Central memory CD8-positive, alpha-beta T cell (primary cell): ENCODE measurements at regions not wholly inside any gene's neighbourhood (a gene's known extent, or its start where the extent isn't known, plus 50 kb on each side); places are given as distances from the start of the nearest gene placed in this dataset.

Experiments
- ATAC-seq: fragments of 150-1000 bp; cut with Tn5 transposase; replicated peaks from 2 replicates; pipeline ENCODE4 v1.10.0; 2022; ENCODE audit warnings: mild to moderate bottlenecking, moderate FRiP score, moderate number of reproducible peaks; ENCODE audit not compliant: poor library complexity, severe bottlenecking; ENCODE audit errors: extremely low read depth
- DNase-seq, 2 donors: peaks; one replicate each; pipeline ENCODE4 v3.0.0; 2021; ENCODE audit warnings: low spot score in 2 of 2
- H3K27ac Mint-ChIP-seq: one replicate; pipeline ENCODE4 v1.8.0; 2022; ENCODE audit warnings: low read depth, mild to moderate bottlenecking, moderate library complexity, mixed read lengths
- H3K27me3 Mint-ChIP-seq: one replicate; pipeline ENCODE4 v1.8.0; 2022; ENCODE audit warnings: mixed read lengths
- H3K36me3 Mint-ChIP-seq: one replicate; pipeline ENCODE4 v1.8.0; 2022; ENCODE audit warnings: mild to moderate bottlenecking, moderate library complexity, mixed read lengths; ENCODE audit not compliant: insufficient read depth
- H3K4me1 Mint-ChIP-seq: one replicate; pipeline ENCODE4 v1.8.0; 2022; ENCODE audit warnings: mixed read lengths
- H3K4me3 Mint-ChIP-seq: one replicate; pipeline ENCODE4 v1.8.0; 2022; ENCODE audit warnings: mild to moderate bottlenecking, moderate library complexity, mixed read lengths
- H3K9me3 Mint-ChIP-seq: one replicate; pipeline ENCODE4 v1.8.0; 2022; ENCODE audit warnings: mixed read lengths

DNA sequence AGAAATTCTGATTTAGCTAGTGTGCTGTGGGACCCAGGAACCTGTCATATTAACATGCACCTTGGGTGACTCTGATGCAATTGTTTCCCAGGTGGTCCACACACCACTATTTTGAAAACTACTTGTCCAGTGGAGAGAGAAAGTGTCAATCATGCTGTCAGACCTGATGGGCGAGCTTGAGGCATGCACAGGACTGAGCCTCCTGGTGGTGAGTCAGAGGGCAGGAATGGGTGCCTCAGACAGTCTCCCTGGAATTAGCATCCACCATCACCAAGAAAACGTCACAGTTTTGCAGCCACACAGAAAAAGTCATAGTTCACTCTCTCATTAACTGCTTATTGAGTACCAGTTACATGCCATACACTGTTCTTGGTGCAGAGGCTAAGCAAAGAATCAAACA is 181.8 kb upstream of the MAOA start:
- Mint-ChIP-seq H3K27me3 (no peaks in the 10 kb centered on the region), H3K9me3 (no peaks in the 10 kb centered on the region), H3K4me3 (no peak overlapping the region), H3K36me3 (no peaks in the 10 kb centered on the region), H3K27ac (no peak overlapping the region), H3K4me1 (no peaks in the 10 kb centered on the region)
- ATAC-seq (no peak), DNase-seq (no peak)

DNA sequence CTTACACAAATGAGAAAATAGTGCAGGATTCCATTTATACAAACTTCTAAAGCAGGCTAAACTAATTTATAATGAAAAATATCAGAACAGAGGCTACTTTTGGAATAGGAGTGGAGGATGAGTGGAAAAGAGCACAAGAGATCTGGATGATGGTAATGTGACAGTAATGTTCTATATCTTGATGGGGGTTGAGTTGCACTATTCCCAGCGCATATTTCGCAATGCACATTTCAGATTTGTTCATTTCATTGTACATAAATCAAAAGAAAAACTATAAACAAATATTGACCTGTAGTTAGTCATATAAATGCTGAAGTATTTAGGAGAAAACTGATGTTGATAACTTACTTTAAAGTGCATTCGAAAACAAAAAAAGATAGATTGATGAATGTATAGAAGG is 177.0 kb upstream of the MAOA start:
- H3K4me3 Mint-ChIP-seq = no peak overlapping the region
- peaks cover 5% of the 10 kb centered on the region for H3K4me1 Mint-ChIP-seq

DNA sequence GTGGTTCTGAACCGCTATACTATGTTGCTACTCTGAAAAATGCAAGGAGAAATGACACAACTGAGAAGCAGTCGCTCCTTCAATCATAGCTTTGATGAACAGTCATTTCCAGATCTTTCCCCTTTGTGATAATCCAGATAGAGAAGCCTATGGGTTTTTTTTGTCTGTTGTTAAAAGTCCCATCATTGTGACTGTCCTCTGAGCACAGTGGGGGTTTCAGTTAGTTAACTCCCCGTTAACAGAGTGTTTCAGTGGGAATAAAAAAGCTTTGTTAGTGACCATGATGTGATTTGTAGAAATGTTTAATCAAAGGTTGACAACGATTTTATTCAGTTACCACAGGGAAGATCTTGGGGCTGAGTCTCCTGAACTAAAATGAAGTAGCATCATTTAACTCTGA is 176.2 kb upstream of the MAOA start:
- DNase-seq (no peak), ATAC-seq (no peak)
- no peak overlapping the region for H3K4me3 Mint-ChIP-seq
- peak overlapping the region; percentile 58 for H3K27ac Mint-ChIP-seq
- H3K9me3 Mint-ChIP-seq = no peaks in the 10 kb centered on the region
- peaks cover 5% of the 10 kb centered on the region for H3K4me1 Mint-ChIP-seq
- H3K27me3 Mint-ChIP-seq = no peaks in the 10 kb centered on the region
- no peaks in the 10 kb centered on the region for H3K36me3 Mint-ChIP-seq

More for the DNA sequence above, 177.0 kb upstream of the MAOA start:
- H3K9me3 Mint-ChIP-seq = no peaks in the 10 kb centered on the region
- DNase-seq (no peak), ATAC-seq (no peak)
- no peak overlapping the region for H3K27ac Mint-ChIP-seq
- H3K27me3 Mint-ChIP-seq = no peaks in the 10 kb centered on the region
- no peaks in the 10 kb centered on the region for H3K36me3 Mint-ChIP-seq

DNA sequence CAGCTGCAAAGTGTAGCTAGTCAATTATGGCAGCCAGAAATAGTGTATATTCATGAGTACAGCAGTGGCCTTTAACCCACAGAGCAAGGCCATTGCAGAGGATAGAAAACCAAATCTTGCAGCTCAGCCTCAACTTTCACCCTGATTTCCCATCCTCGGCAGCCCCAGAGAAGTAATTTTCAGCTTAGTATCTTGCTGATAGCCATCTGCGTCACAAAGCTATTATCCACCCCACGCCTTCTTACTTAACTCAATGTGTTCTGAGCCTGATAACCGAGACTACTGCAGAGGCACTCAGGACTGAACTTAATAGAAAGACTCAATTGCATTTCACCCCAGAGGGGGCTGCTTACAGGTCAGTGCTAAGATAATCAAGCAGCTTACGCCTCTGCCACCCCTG is 174.5 kb upstream of the MAOA start:
- Mint-ChIP-seq H3K27ac (no peak overlapping the region), H3K9me3 (no peaks in the 10 kb centered on the region), H3K4me1 (peaks cover 5% of the 10 kb centered on the region), H3K4me3 (no peak overlapping the region), H3K36me3 (no peaks in the 10 kb centered on the region), H3K27me3 (no peaks in the 10 kb centered on the region)
- DNase-seq (no peak), ATAC-seq (no peak)

DNA sequence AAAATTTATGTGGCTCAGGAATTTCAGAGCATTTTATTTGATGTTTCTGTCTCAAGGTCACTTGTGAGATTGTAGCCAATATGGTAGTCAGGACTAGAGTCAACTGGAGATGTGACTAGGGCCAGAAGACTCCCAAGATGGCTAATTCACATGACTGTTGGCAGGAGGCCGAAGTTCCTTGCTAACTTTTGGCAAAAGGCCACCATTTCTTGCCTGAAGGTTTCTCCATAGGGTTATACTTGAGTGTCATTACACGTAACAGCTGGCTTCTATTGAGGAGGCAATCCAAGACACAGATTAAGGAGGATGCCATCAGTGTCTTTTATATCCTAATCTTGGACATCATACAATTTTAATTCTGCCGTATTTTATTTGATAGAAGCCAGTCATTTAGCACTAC is 162.3 kb upstream of the MAOA start:
- no peak for DNase-seq
- Mint-ChIP-seq H3K27ac (no peak overlapping the region), H3K36me3 (no peaks in the 10 kb centered on the region), H3K27me3 (no peaks in the 10 kb centered on the region), H3K4me3 (no peak overlapping the region), H3K9me3 (no peaks in the 10 kb centered on the region), H3K4me1 (no peaks in the 10 kb centered on the region)
- ATAC-seq = no peak

DNA sequence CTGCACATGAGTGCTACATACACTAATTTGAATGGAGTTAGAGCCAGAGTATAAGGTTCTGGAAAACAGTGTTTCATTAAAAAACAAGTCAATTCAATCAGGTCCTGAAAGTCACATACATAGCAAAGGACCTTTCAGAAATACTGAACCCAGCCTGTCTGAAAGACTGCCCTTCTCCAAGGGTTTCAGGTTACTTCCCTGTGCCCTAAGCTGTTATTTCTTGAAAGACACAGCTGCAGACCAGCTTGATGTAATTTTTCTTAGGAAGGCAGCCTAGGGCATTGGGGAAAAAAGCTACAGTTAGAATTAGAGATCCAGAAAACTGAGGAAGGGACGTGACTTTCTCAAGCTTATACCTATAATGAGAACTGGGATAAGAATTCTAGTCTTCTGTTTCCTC is 155.9 kb upstream of the MAOA start:
- no peak overlapping the region for H3K4me3 Mint-ChIP-seq
- no peak for ATAC-seq
- no peak for DNase-seq

DNA sequence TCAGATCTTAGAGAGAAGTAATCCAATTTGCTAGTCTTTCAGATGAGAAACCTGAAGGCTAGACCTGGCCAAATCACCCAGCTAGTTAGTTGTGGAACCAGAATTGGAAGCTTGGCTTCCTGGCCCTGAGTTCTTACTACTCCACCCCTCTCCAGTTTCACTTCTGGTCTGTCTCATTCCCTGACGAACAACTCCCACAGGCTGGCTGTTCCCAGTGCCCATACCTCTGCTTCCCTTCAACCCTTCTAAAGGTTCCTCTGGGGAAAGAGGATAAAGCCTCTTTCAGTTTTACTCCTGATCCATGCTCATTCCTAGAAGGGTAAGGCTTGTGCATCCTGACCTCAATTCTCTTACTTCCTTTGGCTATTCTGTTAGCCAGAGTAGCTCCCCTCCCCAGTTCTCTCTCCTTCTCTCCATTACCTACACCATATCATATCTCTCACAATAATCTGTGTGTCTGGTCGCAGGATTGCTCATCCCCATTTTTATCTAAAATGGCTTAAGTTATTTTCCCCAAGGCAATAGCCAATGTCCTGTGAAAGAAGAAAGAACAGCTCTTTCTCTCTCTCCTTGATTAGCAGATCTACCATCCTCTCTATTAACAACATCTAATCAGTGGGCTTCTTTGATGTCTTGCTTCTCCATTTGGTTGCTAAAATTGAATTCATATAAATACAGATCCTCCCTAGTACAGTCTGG is 155.0 kb upstream of the MAOA start:
- Mint-ChIP-seq H3K4me1 (peaks cover 6% of the 10 kb centered on the region), H3K27ac (no peak overlapping the region), H3K4me3 (no peak overlapping the region), H3K27me3 (no peaks in the 10 kb centered on the region), H3K36me3 (no peaks in the 10 kb centered on the region), H3K9me3 (no peaks in the 10 kb centered on the region)
- DNase-seq (no peak), ATAC-seq (no peak)

More for the DNA sequence above, 155.9 kb upstream of the MAOA start:
- no peak overlapping the region for H3K27ac Mint-ChIP-seq
- H3K9me3 Mint-ChIP-seq = no peaks in the 10 kb centered on the region
- no peaks in the 10 kb centered on the region for H3K36me3 Mint-ChIP-seq
- H3K4me1 Mint-ChIP-seq = peaks cover 6% of the 10 kb centered on the region
- H3K27me3 Mint-ChIP-seq = no peaks in the 10 kb centered on the region

DNA sequence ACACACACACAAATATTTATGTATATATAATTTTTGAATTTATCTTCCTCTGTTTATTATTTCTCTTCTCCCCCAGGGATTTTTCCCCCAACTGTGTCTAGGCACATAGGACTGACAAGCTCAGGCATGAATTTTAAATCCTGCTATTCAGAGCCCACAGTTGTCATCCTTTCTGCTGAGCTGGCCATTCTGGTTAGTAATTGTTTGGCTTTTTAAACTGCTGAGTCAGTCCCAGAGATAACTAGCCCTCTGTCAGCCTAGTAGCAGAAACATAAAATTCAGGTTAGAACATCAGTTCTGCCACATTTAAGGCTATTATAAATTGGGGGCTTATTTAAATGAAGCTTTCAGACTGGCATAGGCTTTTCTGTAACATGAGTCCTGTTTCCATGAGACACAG is 151.7 kb upstream of the MAOA start:
- peaks cover 6% of the 10 kb centered on the region for H3K4me1 Mint-ChIP-seq
- no peak for ATAC-seq
- H3K9me3 Mint-ChIP-seq = no peaks in the 10 kb centered on the region
- H3K36me3 Mint-ChIP-seq = no peaks in the 10 kb centered on the region
- H3K27ac Mint-ChIP-seq = no peak overlapping the region
- H3K27me3 Mint-ChIP-seq = no peaks in the 10 kb centered on the region
- no peak overlapping the region for H3K4me3 Mint-ChIP-seq
- DNase-seq = no peak

DNA sequence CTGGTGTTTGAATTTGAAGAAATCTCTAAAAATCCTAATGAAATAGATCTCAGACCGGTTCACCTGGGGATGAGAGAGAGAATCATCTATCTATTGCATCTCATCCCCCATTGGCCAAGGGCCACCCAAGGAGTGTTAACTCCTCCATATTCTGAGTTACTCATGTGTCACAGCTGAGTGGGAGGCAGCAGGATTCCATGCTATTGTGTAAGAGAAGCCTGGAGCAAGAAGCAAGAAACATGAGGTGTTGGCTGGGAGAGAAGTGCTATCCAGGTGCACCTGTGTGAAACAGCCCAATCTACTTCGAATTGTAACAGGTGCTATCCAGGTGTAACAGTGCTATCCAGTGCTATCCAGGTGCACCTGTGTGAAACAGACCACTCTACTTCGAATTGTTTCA is 150.3 kb upstream of the MAOA start:
- H3K4me1 Mint-ChIP-seq = peaks cover 6% of the 10 kb centered on the region
- H3K9me3 Mint-ChIP-seq = no peaks in the 10 kb centered on the region
- H3K36me3 Mint-ChIP-seq = no peaks in the 10 kb centered on the region
- ATAC-seq = no peak
- H3K4me3 Mint-ChIP-seq = no peak overlapping the region
- no peak for DNase-seq
- H3K27ac Mint-ChIP-seq = no peak overlapping the region
- no peaks in the 10 kb centered on the region for H3K27me3 Mint-ChIP-seq

DNA sequence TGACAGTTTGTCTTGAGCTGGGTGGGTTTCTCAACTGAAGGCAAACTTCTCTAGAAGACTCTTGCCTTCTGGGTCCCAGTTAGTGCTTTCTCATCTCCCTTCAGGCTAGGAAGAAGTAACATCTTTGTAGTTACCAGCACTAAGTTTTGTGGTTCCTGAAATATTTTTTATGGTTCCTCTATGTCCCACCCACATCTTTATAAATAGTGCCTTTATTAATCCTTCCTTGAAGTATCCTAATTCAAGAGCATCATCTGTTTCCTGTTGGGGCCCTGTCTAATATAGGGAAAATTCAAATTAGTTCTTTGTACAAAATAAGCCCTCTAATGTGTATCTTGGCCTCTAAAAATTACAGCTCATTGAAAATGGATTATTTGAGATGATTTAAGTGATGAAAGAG is 147.4 kb upstream of the MAOA start:
- no peak for ATAC-seq
- H3K9me3 Mint-ChIP-seq = no peaks in the 10 kb centered on the region
- H3K36me3 Mint-ChIP-seq = no peaks in the 10 kb centered on the region
- no peak overlapping the region for H3K4me3 Mint-ChIP-seq
- DNase-seq = no peak
- H3K27me3 Mint-ChIP-seq = no peaks in the 10 kb centered on the region
- no peaks in the 10 kb centered on the region for H3K4me1 Mint-ChIP-seq
- H3K27ac Mint-ChIP-seq = no peak overlapping the region

DNA sequence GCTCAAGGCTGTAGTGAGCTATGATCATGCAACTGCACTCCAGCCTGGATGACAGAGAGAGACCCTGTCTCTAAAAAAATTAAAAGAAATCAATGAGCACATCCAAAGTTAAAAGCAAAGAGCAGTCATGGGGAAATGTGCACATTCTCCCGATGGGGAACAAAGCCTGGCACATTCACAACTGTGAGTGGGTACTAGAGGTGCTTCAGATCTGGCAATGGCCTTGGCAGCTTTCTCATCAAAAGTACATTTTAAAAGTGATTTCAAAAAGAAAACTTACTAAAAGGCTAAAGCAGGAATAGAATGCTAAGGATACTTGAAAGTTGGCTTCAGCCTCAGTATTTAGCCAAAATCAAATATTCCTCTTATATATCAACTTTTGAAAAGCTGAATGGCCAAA is 145.9 kb upstream of the MAOA start:
- Mint-ChIP-seq H3K27ac (no peak overlapping the region), H3K27me3 (no peaks in the 10 kb centered on the region)
- no peak for DNase-seq

DNA sequence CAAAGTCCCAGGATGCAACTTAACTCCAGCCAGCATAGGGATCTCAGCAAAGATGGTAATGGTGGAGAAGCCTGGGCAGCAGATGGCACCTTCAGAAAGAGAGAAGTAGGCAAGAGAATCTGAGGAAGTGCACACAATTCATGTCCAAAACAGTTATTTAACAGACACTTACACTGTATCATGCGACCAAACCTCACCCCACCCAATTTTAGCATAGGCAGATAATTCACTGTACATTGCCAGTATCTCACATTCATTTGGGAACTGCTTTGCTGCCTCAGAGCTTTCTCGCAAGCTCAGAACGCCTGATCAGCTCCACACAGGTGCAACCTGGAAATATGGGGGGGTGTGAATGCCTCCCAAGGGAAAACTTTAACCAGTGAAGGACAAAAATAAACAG is 143.0 kb upstream of the MAOA start:
- ATAC-seq = no peak
- H3K4me1 Mint-ChIP-seq = no peaks in the 10 kb centered on the region
- H3K4me3 Mint-ChIP-seq = no peak overlapping the region
- no peaks in the 10 kb centered on the region for H3K36me3 Mint-ChIP-seq
- H3K27ac Mint-ChIP-seq = no peak overlapping the region
- H3K9me3 Mint-ChIP-seq = no peaks in the 10 kb centered on the region
- H3K27me3 Mint-ChIP-seq = no peaks in the 10 kb centered on the region
- DNase-seq = no peak

More for the DNA sequence above, 145.9 kb upstream of the MAOA start:
- no peak overlapping the region for H3K4me3 Mint-ChIP-seq
- ATAC-seq = no peak
- no peaks in the 10 kb centered on the region for H3K36me3 Mint-ChIP-seq
- H3K9me3 Mint-ChIP-seq = no peaks in the 10 kb centered on the region
- no peaks in the 10 kb centered on the region for H3K4me1 Mint-ChIP-seq

DNA sequence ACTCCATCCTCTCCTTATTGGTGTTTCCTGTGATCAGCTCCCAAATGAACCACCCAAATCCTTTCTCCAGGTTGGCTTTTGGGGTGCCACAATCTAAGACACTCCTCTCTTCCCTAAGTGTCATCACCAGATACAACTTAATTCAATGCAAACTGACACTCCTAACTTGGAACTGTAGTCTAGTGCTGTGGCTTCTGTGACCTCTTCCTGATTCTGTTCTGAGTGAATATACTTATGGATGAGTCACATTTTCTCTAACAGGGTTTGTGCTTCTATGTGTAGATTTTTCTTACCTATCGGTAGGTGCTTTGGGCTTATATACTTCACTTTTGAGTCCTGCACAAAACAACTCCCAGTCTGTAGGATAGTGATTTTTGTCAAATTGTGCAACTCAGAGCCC is 141.3 kb upstream of the MAOA start:
- no peak for ATAC-seq
- Mint-ChIP-seq H3K9me3 (no peaks in the 10 kb centered on the region), H3K4me3 (no peak overlapping the region)

DNA sequence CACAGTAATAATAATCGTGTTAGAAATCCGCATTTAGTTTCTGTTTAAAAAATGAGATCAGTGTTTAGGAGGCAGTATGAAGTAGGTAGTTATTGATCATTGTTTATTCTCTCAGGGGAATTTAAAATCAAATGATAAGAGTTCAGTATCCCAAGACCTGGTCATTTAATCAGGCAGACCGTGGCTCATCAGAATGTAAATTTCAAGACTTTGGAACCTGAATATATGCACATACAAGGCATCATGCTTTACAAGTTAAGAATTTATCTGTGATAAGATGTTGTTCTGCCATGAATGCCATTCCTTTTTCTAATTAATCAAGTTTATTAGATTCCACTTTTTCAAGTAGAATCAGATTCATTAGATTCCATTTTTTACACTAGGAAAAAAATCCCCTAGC is 133.5 kb upstream of the MAOA start:
- H3K27ac Mint-ChIP-seq = no peak overlapping the region
- H3K9me3 Mint-ChIP-seq = no peaks in the 10 kb centered on the region
- H3K36me3 Mint-ChIP-seq = no peaks in the 10 kb centered on the region
- ATAC-seq (no peak), DNase-seq (no peak)
- peaks cover 6% of the 10 kb centered on the region for H3K27me3 Mint-ChIP-seq
- no peak overlapping the region for H3K4me3 Mint-ChIP-seq
- no peaks in the 10 kb centered on the region for H3K4me1 Mint-ChIP-seq

More for the DNA sequence above, 141.3 kb upstream of the MAOA start:
- Mint-ChIP-seq H3K36me3 (no peaks in the 10 kb centered on the region), H3K27me3 (no peaks in the 10 kb centered on the region), H3K4me1 (no peaks in the 10 kb centered on the region), H3K27ac (no peak overlapping the region)
- no peak for DNase-seq
